ENCODE measurements at regions not wholly inside any gene's neighbourhood (a gene's known extent, or its start where the extent isn't known, plus 50 kb on each side); places are given as distances from the start of the nearest gene placed in this dataset.

DNA sequence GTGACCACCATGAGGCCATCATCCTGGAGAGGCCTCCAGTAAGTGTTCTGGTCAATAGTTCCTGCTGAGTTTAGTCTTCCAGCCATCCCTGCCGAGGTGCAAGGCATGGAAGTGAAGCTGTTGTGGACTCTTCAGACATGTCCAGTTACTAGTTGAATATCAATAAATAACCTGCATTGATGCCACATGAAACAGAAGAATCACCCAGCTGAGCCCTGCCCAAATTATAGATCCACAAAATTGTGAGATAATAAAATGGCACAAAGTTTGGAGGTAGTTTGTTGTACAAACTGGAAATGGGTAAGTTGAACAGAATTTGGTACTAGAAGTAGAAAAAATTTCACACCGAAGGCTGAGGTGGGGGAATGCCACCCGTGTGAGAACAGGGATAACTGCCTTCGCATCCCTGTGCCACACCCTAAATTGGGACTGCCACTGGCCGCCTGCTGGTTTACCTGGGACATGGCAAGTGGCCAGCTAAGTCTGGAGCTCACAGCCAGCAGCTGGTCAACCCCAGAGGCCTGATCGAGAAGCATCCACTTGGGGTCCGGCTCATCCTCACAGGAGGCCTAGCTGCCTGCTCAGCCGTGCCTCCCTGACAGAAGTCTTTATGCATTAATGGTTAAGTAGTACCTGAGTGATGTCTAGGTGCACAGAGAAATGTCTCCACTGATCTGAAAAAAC lies 184.5 kb downstream of the SPRY1 start:
- no peak for TF ChIP-seq CTCF (IDR thresholded peaks at IDR 0.05)
- TF ChIP-seq ZFX (IDR thresholded peaks at IDR 0.05; ENCODE audit: borderline replicate concordance): no peak

All from 22Rv1 (cell line).